ENCODE measurements at regions not wholly inside any gene's neighbourhood (a gene's known extent, or its start where the extent isn't known, plus 50 kb on each side); places are given as distances from the start of the nearest gene placed in this dataset.
"Not testable (repeated sequence)": the region's sequence is repeated elsewhere in the genome, so short reads cannot be mapped to it uniquely, and the experiment has no call there.

DNA sequence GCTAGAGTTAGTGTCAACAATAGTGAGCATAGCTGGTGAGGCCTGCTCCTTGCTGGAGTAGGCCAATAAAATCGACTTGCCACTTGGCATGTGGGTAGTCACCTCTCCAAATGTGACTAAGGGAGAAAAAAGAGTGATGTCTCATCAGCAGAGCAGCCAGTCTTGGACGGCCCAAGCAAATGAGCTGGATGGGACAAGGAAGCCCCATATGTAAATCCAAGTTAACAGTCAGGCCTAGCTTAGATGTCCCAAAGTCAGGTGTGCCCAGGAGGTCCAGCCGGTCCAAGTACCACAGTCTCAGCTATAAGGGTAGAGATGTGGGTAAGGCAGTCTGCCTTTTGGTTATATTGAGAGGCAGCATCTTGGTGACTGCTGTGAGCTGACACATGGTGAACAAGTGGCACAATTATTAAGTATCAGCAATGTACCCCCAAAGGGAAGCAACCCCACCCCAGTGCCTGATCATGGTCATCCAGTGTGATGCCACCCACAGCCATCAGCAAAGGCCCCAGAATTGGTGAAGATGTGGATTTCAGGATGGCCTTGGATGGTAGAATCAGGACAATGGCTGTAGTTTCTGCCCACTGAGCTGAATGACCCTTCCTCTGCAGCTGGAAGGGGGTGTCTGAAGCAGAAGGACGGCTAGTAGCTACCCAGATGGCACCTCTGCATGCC is 83.4 kb downstream of the TNFRSF13B start:
- no peak for DNase-seq (ENCODE audit: low spot score)

DNA sequence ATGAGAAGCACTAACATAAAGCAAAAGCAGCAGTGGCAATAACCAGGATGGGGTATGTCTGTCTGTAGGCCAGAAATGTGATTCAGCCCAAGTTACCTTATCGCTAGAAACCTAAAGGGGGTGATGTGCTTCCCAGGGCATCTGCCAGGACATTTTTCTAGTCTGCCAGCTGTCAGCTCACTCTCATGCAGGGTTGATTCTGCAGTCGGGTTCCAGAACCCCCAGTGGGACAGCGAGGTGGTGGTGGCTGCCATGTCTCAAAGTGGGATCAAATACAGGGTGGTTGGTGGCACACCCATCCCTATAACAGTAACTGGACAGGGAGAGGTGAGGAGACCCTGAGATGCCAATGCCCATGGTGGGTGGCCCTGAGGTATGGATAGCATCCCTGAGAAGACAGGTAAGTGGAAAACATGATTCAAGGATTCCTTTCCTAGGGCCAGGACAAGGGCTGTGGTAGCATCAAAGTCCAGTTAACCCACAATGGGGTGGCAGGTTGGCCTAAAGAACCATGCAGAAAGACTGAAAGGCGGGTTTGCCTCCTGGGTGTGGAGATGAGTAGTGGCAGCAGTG is 84.3 kb downstream of the TNFRSF13B start:
- DNase-seq (ENCODE audit: low spot score): no peak

GRCh38 chr17:16886655-16887322 is 85.1 kb downstream of the TNFRSF13B start:
- DNase-seq (ENCODE audit: low spot score): peak; percentile 27

DNA sequence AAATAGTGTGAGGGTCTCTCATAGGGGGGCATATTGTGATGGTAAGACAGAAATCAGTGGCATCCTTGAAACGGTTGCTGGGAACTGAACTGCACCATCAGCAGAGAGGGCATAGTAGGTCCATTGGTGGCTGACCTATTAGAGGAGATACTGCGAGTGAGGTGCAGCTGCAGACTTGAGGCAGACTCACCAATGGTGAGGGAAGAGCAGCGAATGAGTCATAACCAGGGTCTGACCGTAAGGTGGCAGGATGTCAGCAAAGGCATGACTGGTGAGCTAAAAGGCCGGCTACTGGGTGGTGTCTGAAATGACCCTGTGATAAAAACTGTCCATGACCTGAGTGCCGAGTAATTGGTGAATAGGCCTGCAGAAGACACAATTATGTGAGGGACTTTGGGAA is 86.7 kb downstream of the TNFRSF13B start:
- not testable (repeated sequence) for DNase-seq (ENCODE audit: low spot score)

GRCh38 chr17:16882926-16883265 is 89.0 kb downstream of the TNFRSF13B start:
- not testable (repeated sequence) for DNase-seq (ENCODE audit: low spot score)

DNA sequence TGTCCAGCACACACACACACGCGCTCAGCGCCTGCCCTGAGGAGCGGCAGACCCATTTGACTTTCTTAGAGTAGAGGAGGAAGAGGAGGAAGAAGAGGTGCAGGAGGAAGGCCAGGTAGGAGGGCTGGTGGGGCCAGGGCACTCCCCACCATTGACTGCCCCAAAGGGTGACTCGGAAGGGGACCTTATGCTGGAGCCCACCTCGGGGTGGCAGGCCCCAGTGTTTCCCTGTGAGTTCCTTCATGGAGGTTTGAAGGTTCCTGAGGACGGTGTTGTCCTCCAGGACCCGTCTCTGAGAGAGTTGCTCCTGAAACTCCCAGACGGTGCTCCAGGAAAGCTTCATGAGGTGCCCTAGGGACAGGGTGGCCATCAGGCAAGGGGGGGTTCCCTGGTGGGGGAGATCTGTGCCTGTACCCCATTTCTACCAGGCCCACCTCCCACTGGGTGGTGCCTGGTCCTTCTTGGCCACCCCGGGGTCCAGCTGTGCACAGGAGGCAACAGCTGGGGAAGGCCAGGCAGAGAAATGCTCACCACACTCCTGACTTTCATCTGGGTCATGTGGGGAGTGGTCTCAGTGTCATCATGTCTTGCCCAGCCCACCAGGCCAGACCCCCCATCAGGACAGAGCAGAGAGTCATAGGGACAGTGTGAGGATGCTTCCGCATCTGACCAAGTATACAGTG is 89.5 kb downstream of the TNFRSF13B start:
- no peak for DNase-seq (ENCODE audit: low spot score)

DNA sequence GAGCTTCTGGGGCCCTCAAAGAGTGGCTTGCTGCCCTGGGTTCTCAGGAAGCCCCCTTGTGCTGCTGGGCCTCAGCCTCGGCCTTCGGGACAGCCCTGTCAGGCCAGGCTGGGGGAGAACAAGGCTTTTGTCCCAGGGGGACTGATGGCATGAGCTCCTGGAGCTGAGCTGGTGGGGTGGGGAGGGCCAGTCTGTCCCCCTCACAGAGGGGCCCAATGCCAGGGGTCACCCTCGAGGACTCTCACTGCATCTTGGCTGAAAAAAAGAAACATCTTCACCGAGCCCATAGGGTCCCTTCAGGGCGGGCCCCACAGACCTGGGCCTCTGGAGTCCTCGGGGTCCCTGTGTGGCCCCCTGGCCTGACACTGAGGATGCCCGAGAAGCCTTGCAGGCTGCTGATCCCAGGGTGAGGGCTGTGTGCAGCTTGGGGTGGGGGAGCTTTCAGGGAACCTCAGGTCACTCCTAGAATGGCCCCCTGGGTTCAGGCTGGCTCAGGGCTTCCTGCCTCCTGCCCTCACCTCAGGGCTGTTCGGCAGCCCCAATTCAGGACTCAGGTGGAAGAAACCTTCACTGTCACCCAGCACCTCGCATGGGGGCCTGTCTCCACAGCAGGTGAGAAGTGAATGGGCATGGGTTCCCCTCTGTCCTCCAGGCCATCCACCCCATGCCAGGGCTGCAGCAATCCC is 90.5 kb downstream of the TNFRSF13B start:
- DNase-seq (ENCODE audit: low spot score): no peak

- DNase-seq (ENCODE audit: low spot score): no peak
Observed at GRCh38 chr17:16880843-16881230, 91.1 kb downstream of the TNFRSF13B start.

GRCh38 chr17:16880121-16880842 is 91.6 kb downstream of the TNFRSF13B start:
- DNase-seq (ENCODE audit: low spot score): no peak

GRCh38 chr17:16879686-16880085 is 92.2 kb downstream of the TNFRSF13B start:
- no peak for DNase-seq (ENCODE audit: low spot score)

DNA sequence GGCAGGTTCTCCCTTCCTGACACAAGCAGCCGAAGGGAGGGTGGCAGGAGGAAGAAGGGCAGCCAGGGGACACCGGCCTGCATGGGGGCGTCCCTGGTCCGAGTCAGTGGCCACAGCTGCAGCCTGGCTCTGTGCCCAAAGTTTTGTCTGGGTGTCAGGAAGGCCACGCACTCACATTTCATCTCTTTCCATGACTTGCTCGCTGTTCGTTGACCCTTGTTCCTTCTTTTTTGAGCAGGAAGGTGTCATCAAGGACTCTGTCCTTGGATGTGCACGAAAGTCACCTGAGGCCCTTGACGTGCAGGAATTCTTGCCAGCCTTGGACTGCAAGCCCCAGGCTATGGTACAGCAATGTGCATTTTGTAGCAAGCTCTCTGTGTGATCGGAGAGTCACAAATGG is 93.3 kb downstream of the TNFRSF13B start:
- no peak for DNase-seq (ENCODE audit: low spot score)

- no peak for DNase-seq (ENCODE audit: low spot score)
Observed at GRCh38 chr17:16878084-16878483, 93.8 kb downstream of the TNFRSF13B start.

GRCh38 chr17:16877099-16877498 is 94.8 kb downstream of the TNFRSF13B start:
- DNase-seq (ENCODE audit: low spot score): no peak

DNA sequence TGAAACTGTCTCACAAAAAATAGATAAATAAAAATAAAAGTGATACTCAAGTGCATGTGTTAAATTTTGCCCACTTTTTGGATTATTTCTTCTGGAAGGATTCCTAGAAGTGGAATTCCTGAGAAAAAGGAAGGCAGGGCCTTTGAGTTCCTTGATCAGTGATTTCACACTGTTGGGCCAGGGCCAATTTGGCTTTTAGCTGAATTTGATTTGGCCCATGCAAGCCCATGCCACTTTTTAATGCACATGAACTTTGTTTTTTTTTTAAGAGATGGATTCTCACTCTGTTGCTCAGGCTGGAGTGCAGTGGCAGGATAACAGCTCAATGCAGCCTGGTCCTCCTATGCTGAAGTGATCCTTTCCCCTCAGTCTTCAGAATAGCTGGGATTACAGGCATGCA is 96.3 kb downstream of the TNFRSF13B start:
- no peak for DNase-seq (ENCODE audit: low spot score)

GRCh38 chr17:16874216-16874615 is 97.7 kb downstream of the TNFRSF13B start:
- DNase-seq (ENCODE audit: low spot score): not testable (repeated sequence)

- DNase-seq (ENCODE audit: low spot score): peak; percentile 66
Observed at GRCh38 chr17:16873174-16874035, 98.5 kb downstream of the TNFRSF13B start.

DNA sequence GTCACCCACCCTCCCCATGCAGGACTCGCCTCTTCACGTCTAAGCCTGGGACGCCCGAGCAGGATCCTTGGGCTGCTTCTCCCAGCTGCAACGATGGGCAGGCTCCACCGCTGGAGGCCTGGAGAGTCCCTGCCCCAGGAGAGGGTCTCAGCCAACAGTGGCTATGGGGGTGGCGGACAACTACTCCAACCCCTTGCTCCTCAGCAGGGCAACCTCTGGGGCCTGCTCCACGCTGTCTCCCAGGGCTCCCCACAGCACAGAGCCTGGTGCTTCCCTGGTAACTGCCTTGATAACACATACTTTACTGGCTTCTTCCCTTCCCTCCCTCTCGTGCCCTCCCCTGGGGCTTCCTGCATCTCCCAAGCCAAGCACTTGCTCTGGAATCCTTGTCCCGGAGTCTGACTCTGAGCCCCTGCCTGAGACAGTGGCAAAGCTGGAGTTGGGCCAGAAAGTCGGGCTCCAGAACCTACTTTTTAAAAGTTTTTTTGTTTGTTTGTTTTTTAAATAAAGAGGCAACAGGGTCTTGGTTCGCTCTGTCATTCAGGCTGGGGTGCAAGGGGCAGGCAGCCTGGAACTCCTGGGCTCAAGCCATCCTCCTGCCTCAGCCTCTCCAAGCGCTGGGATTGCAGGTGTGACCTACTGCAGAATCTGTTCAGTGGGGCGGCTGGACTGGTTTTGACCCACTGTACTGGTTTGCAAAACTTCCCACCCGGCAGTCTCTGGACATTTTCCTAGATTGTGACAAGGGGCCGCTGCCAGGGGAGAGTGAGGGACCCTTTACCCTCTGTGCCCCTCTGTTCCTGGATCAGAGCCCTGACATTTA is 99.4 kb downstream of the TNFRSF13B start:
- DNase-seq (ENCODE audit: low spot score): no peak

DNA sequence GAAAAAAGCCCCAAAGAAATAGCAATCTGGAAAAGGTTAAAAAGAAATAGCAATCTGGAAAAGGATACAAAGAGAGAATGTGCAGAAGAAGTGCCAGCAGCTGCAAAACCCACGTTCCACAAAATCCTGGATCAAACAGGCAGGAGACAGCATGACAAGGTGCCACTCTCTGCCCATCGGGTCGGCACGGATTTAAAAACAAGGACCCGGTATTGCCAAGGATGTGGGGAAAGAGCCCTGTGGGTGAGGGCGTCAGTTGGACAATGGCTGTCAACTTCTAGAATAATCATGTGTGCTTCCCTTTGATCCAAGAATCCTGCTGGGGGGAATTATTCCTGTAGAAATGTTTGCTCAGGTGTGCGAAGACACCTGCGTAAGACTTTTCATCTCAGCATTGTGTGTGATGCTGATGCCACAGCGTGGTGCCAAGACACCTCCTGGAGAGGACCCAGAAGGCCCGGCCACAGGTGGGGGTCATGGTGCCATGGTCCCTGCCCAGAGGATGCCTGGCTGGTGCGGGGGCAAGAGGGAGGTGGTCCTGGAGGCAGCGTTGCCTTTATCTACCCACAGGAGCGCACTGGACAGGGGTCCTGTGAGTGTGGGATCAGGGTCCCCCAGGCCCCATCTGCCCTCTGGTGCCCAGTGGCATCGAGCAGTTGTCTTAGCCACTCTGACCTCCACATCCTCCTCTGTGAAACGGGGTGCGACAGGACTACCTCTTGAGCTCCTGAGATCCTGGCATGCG is 100.3 kb downstream of the TNFRSF13B start:
- not testable (repeated sequence) for DNase-seq (ENCODE audit: low spot score)
